Muscle of leg (tissue), 3 donors: ENCODE measurements at regions not wholly inside any gene's neighbourhood (a gene's known extent, or its start where the extent isn't known, plus 50 kb on each side); places are given as distances from the start of the nearest gene placed in this dataset.

ENCODE experiments used
- DNase-seq: peaks from one replicate; pipeline ENCODE4 v3.0.0; 2013
- H3K27ac ChIP-seq: one replicate; pipeline ENCODE4 v1.5.1; 2013; ENCODE audit warnings: mild to moderate bottlenecking, low read length, control low read depth
- H3K27me3 ChIP-seq: one replicate; pipeline ENCODE4 v1.6.1; 2013; ENCODE audit warnings: low read length; ENCODE audit not compliant: control insufficient read depth, insufficient read depth
- H3K36me3 ChIP-seq: one replicate; pipeline ENCODE4 v1.6.1; 2013; ENCODE audit warnings: low read length; ENCODE audit not compliant: control insufficient read depth, insufficient read depth
- H3K4me1 ChIP-seq: one replicate; pipeline ENCODE4 v1.6.1; 2013; ENCODE audit warnings: low read length; ENCODE audit not compliant: control insufficient read depth, insufficient read depth
- H3K4me3 ChIP-seq: one replicate; pipeline ENCODE4 v1.5.1; 2013; ENCODE audit warnings: low read length, control low read depth
- H3K9me3 ChIP-seq: replicated peaks from 2 replicates; pipeline ENCODE4 v1.6.1; 2013; ENCODE audit warnings: low read depth, low read length; ENCODE audit not compliant: control insufficient read depth
- WGBS: methylation state at CpG from one replicate; pipeline ENCODE4 v1.1.5; 2013; ENCODE audit warnings: missing lambda C conversion rate; ENCODE audit not compliant: insufficient coverage; 5-methylcytosine and 5-hydroxymethylcytosine counted together

- no peak overlapping the region for H3K4me3 ChIP-seq
- no peaks in the 10 kb centered on the region for H3K36me3 ChIP-seq
- no peaks in the 10 kb centered on the region for H3K4me1 ChIP-seq
- H3K27me3 ChIP-seq, result no peaks in the 10 kb centered on the region
- H3K9me3 ChIP-seq, result no peaks in the 10 kb centered on the region
- WGBS, result 80% methylated on average over 1 of the region's 2 CpGs
- H3K27ac ChIP-seq, result no peak overlapping the region
- no peak for DNase-seq
These were observed 70.0 kb upstream of the CCDC54 start for GRCh38 chr3:107307205-107307604.

- WGBS, result 37% methylated on average over 2 of the region's 2 CpGs
- Histone ChIP-seq H3K4me3 (no peak overlapping the region), H3K4me1 (no peaks in the 10 kb centered on the region), H3K27ac (no peak overlapping the region), H3K36me3 (no peaks in the 10 kb centered on the region), H3K27me3 (no peaks in the 10 kb centered on the region), H3K9me3 (no peaks in the 10 kb centered on the region)
- DNase-seq, result no peak
These were observed 68.5 kb upstream of the CCDC54 start for GRCh38 chr3:107308716-107309115.

- Histone ChIP-seq H3K4me1 (no peaks in the 10 kb centered on the region), H3K27ac (no peak overlapping the region), H3K27me3 (no peaks in the 10 kb centered on the region), H3K36me3 (no peaks in the 10 kb centered on the region), H3K9me3 (no peaks in the 10 kb centered on the region), H3K4me3 (no peak overlapping the region)
- WGBS, result no CpG with 5 or more reads among the region's 1 CpG
- no peak for DNase-seq
These were observed 67.9 kb upstream of the CCDC54 start for GRCh38 chr3:107309312-107309711.

GRCh38 chr3:107313711-107314110 lies 63.5 kb upstream of the CCDC54 start:
- no peaks in the 10 kb centered on the region for H3K4me1 ChIP-seq
- no peaks in the 10 kb centered on the region for H3K27me3 ChIP-seq
- no peak overlapping the region for H3K27ac ChIP-seq
- H3K9me3 ChIP-seq, result no peaks in the 10 kb centered on the region
- H3K4me3 ChIP-seq, result no peak overlapping the region
- no peak for DNase-seq
- H3K36me3 ChIP-seq, result no peaks in the 10 kb centered on the region
- no CpG with 5 or more reads among the region's 3 CpGs for WGBS

- Histone ChIP-seq H3K4me3 (no peak overlapping the region), H3K9me3 (no peaks in the 10 kb centered on the region), H3K27me3 (no peaks in the 10 kb centered on the region), H3K4me1 (no peaks in the 10 kb centered on the region), H3K36me3 (no peaks in the 10 kb centered on the region), H3K27ac (no peak overlapping the region)
- WGBS, result 80% methylated on average over 2 of the region's 4 CpGs
- DNase-seq, result no peak
These were observed 62.1 kb upstream of the CCDC54 start for GRCh38 chr3:107315141-107315540.

- H3K27me3 ChIP-seq, result no peaks in the 10 kb centered on the region
- WGBS, result 85% methylated on average over 2 of the region's 2 CpGs
- no peak for DNase-seq
- H3K9me3 ChIP-seq, result no peaks in the 10 kb centered on the region
- H3K4me1 ChIP-seq, result no peaks in the 10 kb centered on the region
- H3K4me3 ChIP-seq, result no peak overlapping the region
- H3K27ac ChIP-seq, result no peak overlapping the region
- no peaks in the 10 kb centered on the region for H3K36me3 ChIP-seq
These were observed 53.5 kb upstream of the CCDC54 start for GRCh38 chr3:107323723-107324122.

- no peak for DNase-seq
- no peaks in the 10 kb centered on the region for H3K36me3 ChIP-seq
- no peaks in the 10 kb centered on the region for H3K9me3 ChIP-seq
- no peak overlapping the region for H3K4me3 ChIP-seq
- WGBS, result 93% methylated on average over 3 of the region's 7 CpGs
- no peaks in the 10 kb centered on the region for H3K27me3 ChIP-seq
- H3K27ac ChIP-seq, result no peak overlapping the region
- no peaks in the 10 kb centered on the region for H3K4me1 ChIP-seq
These were observed 51.8 kb upstream of the CCDC54 start for GRCh38 chr3:107325446-107325845.
